Retina (tissue), 1 donor: ENCODE measurements at regions not wholly inside any gene's neighbourhood (a gene's known extent, or its start where the extent isn't known, plus 50 kb on each side); places are given as distances from the start of the nearest gene placed in this dataset.

ENCODE experiments used
- DNase-seq: peaks from one replicate; pipeline ENCODE4 v3.0.0-alpha.2; 2016

GRCh38 chr1:63049135-63049534, 265.2 kb downstream of the ATG4C start:
- no peak for DNase-seq

GRCh38 chr1:63051356-63051755, 267.4 kb downstream of the ATG4C start:
- DNase-seq: no peak

DNA sequence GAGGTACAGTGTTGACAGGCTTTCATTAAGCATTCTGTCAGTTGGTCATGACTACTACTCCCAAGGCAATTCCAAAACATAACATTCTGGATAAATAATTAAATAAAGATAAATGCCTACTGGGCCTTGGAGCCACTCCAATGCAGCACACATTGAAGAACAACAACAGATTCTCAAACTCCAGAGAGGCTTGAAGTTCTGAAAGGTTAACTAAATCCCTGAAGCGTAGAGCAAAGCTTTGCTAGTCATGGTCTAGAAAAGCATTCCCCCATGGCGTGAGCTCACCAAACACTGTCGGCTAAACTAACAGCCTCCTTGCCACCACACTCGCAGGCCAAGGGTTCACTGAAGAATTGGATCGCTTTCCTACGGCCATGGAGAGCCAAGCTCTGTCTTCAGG, 268.0 kb downstream of the ATG4C start:
- DNase-seq: no peak

DNA sequence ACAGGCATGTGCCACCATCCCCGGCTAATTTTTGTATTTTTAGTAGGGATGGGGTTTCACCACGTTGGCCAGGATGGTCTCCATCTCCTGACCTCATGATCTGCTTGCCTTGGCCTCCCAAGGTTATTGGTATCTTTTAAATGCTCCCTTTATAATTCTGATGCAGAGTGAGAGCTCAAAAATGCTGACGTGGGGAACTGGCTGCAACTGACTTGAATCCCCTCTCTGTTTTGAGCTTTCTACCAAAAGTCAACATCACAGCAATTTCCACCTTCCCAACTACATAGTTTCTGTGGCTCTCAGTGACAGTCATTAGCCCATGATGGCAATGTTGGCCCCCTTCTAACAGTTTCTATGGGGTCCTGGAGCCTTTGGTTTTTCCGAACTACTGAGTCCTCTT, 268.2 kb upstream of the FOXD3 start:
- no peak for DNase-seq

GRCh38 chr1:63063367-63063766, 259.0 kb upstream of the FOXD3 start:
- DNase-seq: no peak

- no peak for DNase-seq
These were observed 258.2 kb upstream of the FOXD3 start for GRCh38 chr1:63064135-63064534.

GRCh38 chr1:63068626-63069025, 253.7 kb upstream of the FOXD3 start:
- no peak for DNase-seq

GRCh38 chr1:63069214-63069613, 253.2 kb upstream of the FOXD3 start:
- DNase-seq: no peak

DNA sequence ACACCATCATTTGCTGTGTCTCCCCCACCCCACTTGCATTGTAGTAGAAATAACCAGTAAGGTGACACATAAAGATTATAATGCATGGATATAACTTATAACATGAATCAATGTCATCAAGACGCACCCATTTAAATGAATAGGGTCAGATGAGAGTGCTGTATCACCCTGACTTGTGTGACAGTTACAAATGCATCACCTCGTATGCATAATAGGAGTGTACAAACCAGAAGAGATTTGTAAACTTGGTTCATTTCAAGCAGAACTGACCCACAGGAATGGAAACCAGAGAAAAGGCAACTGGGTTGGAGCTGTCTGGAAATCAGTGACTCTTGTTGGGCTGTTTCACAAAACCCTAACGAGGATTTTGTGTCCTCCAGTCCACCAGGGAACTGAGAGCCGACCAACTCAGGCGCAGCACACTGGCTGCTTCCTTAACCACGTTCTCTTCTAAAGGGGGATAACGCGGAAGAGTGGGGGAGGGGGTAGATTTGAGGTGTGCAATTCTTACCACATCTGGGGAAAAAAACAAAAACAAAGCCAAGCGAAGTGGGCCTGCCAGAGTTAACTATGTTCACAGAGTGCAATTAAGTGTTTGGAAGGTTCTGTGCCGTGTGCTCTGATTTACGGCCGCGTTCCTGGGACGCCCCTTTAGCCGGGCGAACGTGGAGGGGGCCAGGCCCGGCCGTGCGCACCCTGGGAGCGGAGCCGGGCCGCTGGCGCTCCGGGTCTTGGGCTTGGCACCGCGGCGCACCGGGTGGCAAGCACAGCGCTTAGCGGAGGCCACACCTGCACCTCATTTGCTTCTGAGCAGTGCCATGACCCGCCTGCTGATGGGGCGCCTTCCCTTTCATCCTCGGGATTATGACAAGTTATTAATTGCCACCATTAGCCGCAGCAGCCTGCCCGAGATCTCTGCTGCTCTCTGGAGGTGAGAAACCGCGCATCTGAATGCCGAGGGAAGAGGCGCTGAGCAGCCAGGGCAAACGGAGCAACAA, 248.8 kb upstream of the FOXD3 start:
- DNase-seq: peak; percentile 80

GRCh38 chr1:63074321-63074720, 248.0 kb upstream of the FOXD3 start:
- no peak for DNase-seq

DNA sequence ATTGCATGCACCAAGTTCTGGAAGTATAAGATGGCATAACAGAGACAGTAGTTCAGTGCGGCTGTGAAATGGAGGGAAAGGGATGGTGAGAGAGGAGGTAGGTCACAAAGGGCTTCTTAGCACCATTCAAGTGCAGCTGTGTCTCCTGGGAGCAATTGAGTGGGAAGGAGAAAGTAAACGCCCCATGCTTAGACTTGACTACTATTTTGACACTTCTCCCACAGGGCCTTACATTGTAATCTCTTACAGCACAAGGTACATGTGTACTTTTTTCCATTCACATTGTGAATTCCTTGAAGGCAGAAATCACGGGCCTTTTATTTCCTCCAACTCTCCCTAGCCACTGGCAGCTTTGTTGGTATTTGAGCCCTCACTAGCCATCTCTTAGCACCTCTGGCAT, 239.6 kb upstream of the FOXD3 start:
- no peak for DNase-seq

DNA sequence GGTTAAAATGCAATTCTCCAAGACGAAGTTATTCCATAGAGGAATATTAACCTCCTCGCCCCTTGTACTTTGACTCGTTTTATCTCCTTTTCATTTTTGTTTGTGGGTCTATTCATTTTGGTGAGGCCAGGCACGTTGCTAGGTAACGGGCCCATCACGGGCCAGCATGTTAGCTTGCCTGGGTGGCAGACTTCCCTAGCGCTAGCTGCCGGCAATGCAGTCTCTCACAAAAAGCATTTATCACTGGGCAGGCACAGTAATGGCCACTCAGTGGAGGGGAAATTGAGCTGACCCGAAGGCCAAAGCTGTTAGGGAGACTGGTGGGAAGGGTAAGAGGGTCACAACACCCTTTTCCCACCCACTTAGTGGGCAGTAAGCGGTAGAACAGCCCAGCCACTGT, 234.4 kb upstream of the FOXD3 start:
- peak; percentile 67 for DNase-seq

DNA sequence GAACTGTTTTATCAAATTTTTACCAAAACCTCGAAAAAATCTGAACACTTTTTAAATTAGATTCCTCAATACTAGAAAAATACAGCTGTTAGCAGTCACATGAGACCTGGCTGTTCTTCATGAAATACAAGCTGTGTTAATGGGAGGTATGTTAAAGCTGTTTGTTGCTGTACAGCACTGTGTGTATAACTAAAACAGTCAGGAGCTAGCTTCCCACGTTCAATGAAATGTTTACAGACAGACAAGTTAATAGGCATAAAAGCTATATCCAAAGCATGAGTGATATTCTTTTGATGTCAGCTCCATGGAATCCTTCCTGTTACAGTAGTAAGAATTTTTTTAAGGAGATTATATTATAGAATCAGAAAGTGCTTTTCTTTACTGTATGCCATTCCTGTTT, 223.2 kb upstream of the FOXD3 start:
- no peak for DNase-seq

- DNase-seq: no peak
These were observed 221.0 kb upstream of the FOXD3 start for GRCh38 chr1:63101336-63101735.

DNA sequence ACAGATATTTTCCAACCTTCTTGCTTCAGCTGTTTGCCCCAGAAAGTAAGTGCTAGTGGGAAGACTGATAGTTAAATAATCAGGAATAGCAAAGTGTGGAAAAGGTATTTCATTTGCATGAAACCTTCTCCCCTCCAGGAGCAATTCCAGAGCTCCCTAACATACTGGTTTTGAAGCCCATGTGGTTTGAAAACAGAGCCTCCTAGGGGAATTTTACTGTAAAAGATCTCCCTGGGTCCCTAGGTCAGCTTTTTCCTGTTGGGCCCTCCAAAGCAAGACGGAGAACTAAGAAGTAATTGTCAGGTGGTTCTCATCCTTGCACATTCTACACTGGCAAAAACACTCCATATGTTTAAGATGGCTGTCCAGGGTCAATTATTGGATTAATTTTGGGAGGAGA, 218.7 kb upstream of the FOXD3 start:
- no peak for DNase-seq

GRCh38 chr1:63107066-63107465, 215.3 kb upstream of the FOXD3 start:
- no peak for DNase-seq

DNA sequence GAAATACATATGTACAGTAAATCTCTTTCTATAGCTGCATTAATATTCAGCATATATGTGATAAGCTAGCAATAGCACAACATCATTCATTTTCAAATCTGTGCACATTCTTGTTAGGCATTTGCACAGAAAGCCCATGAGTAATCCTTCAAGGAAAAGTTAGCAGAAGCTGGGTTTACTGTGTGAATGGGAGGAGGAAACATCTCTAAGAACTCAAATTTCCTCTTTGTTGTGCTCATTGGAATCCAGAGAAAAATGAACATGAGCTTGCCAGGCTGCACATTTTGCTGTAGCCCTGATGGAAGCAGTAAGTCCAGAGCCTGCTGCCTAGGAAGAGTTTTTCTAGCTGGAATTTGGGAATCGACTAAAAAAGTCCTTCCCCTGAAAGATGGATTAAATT, 214.2 kb upstream of the FOXD3 start:
- DNase-seq: no peak

DNA sequence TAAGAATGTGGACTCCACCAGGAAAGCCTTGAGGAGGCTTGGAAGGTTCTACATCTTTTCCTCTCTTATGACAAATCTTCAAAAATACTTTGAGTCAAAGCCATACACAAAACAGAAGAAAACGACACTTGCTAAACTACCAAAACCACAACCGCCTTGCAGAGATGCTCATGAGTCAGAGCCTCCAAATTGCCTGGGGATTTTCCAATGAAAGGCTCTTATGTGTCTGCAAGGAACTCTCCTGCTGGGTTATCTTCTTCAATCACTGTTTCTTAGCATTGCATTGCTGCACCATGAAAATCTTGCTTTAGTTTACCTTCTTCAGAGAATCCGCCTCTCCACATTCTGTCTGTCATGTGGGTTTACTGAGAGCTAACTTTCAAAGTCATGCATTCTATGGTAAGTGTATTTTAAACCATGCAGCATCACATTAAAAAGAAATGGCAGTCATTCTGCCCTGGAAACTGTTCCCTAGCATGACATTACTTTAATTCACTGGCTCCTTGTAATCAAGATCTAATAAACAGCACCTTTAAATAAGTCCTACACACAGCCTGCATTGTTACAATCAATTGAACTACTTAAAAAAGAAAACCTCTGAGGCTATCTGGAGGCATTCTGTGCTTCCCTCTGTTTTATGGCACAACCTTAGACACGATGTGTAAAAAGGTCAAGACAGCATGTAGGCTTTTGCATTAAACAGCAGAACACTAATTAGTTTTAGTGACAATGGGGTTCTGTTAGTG, 210.0 kb upstream of the FOXD3 start:
- no peak for DNase-seq

DNA sequence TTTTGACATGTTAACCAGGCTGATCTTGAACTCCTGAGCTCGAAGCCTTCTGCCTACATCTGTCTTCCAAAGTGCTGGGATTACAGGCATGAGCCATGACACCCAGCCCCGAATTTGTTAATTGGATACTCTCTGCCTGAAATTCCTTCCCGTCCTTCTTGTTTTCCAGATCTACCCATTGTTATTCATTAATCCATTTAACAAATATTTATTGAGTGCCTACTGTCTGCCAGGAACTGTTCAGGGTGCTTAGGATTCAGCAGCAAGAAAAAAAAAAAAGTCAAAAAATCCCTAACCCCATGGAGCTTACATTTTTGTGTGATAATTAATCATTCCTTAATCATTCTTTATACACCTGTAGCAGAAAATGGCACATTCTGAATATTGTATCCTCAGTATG, 206.8 kb upstream of the FOXD3 start:
- no peak for DNase-seq

GRCh38 chr1:63116016-63116415, 206.4 kb upstream of the FOXD3 start:
- DNase-seq: no peak

DNA sequence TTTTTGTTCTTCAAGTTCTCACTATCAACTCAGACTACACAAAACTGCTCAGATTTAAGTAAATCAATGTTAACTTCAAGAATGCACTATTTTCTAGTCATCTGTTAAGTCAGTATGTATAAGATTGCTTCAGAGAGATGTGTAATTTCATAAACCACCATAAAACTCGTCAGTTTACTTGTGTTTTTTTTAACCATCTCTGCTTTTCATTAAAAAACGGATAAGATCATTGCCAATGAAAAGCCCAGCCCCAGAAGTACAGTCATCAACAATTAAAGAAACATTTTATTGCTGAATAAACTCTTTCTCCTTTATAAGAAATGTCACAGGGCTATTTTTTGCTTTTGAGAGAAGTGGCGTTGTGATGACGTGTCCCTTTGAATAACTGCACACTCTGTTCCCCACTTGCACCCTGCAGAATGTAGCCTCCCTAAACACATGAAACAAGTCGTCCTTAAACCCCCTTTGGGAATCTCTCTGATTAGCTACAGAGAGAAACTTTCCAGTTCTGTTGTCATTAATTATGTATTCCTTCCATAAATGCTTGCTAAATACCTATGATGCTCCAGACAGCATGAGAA, 202.7 kb upstream of the FOXD3 start:
- DNase-seq: no peak

GRCh38 chr1:63122079-63122478, 200.3 kb upstream of the FOXD3 start:
- DNase-seq: no peak

DNA sequence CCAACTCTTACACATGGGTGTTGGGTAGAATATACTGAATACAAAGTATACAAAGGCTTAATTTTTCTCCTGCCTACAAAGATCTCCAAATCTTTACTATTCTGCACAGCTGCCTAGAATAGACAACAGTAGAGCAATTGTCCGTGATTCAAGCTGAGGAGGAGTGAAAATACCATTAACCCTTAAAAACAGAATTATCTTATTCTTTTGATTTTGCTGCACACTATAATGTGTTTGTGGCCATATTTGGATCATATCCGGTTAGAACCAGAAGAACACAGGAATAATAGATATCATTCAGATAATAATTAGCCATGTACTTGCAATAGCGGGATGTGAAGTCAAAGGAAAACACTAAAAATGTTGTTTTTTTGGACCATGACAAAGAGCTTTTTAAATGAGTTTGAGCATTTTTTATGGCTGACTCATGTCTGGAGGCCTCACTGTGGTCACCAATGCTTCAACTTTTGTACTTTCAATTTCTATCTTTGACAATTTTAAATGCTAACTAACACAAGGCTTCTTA, 197.6 kb upstream of the FOXD3 start:
- no peak for DNase-seq

DNA sequence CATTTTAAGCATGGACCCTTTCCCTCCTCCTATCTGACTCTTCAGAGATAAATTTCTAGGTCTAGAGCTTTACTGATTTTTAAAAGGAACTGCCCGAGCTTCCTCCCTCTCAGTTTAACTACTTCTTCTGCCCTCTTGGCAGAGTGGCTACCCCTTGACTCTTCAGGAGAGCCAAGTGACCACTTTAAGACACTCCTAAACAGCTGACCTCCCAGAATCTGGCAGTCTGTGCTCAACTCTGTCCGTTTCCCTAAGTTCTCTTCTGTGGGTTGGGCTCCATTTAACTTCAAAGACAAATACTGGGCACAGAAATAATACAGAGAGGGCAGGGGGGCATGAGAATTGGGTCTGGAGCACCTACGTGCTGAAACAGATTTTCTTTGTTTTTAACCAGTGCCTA, 196.3 kb upstream of the FOXD3 start:
- DNase-seq: no peak
